RCC 7860 (cell line): ENCODE measurements at regions not wholly inside any gene's neighbourhood (a gene's known extent, or its start where the extent isn't known, plus 50 kb on each side); places are given as distances from the start of the nearest gene placed in this dataset.
A peak's percentile ranks its signal among the peaks of the same experiment; 100 is the strongest.

Source experiments
- DNase-seq: peaks from one replicate; pipeline ENCODE4 v3.0.0-alpha.2; 2015; ENCODE audit warnings: low spot score
- FAIRE-seq: peaks from 2 replicates; lab custom pipeline; 2012; peaks lifted over from hg19 to GRCh38; lab: Jason Lieb, UNC

DNA sequence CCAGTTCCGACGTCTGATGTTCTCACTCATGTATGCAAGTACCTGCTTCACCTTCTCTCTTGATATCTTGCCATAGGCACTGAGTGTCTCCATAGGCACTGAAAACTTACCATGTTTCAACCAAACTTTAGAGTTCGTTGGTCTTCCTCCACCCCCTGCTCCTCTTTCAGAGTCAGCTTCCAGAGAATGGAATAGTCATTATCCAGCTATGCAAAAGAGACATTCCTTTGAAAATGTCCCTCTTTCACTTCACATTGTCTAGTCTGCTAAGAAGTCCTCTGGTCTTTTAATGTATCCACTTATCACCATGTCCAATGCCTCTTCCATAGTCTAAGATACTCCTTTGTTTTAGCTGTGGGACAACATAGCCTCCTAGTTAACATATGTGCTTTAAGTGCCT, 566.0 kb upstream of the TENM3 start:
- DNase-seq (no peak), FAIRE-seq (no peak)

DNA sequence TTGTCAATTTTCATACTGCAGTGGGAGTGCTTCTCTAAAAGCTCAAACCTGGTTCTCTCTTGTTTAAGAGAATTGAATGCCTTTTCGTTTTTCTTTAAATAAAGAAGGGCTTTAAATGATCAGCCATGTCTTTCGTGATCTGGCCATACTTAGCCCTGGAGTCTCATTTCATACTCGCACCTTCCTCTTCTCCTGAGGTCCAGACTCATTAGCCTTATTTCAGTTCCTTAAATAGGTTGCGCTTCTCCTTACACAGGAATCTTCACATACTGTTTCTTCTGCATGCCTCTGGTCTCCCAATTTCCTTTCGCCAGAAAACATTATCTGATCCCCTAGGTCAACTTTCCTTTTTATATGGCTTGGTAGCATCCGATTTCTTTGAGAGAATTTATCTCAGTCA, 565.6 kb upstream of the TENM3 start:
- DNase-seq (no peak), FAIRE-seq (no peak)

DNA sequence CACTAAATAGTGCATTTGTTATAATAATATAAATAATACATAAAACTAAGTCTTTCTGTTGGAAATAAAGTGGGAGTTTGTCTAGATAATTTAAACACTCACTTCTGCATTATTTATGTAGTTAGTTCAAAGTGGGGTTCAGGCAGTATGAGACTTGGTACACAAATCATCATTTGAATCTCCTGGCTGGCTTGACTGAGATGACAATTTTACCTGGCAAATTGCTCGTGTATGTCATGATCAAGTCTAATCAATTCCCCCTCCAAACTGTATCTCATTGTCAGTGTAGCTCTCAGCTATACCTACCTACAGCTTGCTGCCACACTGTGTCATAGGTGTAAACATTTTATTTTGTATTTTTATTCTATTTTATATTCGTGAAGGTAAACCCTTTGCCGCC, 563.4 kb upstream of the TENM3 start:
- FAIRE-seq (no peak), DNase-seq (no peak)

- FAIRE-seq (no peak), DNase-seq (no peak)
Measured at GRCh38 chr4:181682367-181683047, 560.7 kb upstream of the TENM3 start.

DNA sequence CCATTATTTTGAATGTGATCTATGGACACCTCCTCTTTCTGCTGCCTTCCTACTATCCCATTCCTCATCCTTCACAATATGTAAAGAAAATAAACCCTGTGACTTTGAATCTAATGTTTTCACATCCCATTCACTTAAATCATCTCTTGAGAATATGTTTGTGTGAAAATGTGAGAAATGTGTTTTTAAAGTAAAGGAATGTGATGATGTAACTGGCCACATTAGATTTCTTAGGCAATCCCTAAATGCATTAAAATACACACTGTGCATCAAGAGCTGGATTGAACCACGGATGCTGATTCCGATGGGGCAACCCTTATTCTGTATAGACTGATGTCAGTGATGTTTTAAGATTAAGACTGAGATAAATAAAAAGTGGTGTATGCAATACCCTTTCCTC, 558.9 kb upstream of the TENM3 start:
- no peak for FAIRE-seq
- no peak for DNase-seq

DNA sequence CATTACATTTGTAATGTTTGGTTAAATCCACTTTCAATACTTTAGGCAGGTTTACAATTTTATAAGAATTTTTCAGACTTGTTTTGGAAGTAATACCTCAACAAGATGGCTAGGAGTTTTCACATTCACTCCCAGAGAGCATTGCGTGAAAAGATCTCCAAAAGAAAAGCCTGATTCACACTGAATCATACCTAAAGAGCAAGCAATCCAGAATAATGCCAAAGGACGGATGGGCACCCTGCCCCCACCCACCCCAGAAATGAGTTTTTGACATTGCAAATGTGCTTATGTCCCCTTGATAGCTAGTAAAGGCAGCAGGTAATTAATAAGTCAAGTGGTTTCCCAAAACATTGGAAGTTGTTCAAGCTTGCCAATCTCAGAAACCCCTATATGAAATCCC, 557.7 kb upstream of the TENM3 start:
- peak; percentile 52 for FAIRE-seq

GRCh38 chr4:181685911-181686310, 557.3 kb upstream of the TENM3 start:
- DNase-seq = peak; percentile 63
- FAIRE-seq = peak; percentile 78

More for the DNA sequence above, 557.7 kb upstream of the TENM3 start:
- DNase-seq = peak; percentile 41

GRCh38 chr4:181687116-181687515, 556.1 kb upstream of the TENM3 start:
- DNase-seq (no peak), FAIRE-seq (no peak)

DNA sequence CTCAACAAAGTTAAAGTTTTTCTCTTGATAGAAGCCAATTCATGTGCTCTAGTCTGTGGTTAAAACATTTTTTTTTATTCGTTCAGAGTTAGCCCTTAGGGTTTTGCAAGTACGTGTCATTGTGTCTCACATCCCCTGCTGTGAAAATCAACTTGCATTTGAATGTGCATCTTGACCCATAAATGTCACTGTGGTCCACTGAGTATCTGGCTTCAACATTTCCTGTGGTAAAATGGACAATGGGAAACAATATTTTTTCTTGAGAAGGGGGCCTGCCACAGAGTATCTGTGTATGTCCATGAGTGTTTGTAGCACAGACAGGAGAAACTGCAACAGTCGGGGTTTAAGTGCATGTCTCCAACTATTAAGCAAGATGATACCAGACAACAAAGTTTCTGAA, 554.8 kb upstream of the TENM3 start:
- FAIRE-seq (peak; percentile 86), DNase-seq (peak; percentile 57)

DNA sequence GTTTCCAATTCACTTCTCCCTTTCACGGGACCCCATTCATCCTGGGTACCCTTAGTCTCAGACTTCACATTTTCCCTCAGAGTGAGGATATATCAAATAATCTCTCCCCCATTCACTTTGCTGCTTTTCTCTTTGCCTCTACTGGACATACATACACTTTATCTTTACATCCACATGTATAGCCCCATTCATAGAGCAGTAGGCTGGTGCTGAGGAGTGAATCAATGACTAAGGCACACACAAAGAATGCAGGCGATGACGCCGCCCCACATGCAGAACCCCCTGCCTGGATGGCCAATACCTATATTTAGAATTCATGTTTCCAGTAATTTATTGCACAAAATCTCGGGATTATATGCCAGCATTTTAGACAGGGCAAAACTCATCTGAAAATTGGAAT, 554.3 kb upstream of the TENM3 start:
- peak; percentile 9 for DNase-seq
- no peak for FAIRE-seq

GRCh38 chr4:181690498-181690897, 552.7 kb upstream of the TENM3 start:
- no peak for FAIRE-seq
- peak; percentile 19 for DNase-seq

DNA sequence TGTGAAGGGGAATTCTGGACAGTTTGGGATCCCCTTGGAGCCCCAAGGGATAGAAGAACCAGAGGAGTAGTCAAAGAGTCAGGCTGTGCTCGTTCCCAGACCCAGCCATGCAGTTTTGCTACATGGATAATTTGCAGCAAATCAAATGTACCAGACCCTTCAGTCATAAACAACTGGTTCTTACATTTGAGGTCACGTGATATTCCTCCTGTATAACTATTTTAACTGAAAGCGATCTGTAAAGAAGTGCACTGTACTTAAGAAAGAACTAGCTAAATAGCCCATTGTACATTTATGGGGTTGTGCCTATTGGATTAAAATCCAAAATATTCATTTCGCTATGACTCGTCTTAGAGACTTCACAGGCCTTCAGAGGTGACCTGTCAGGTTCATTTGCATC, 550.2 kb upstream of the TENM3 start:
- FAIRE-seq = no peak
- DNase-seq = no peak

GRCh38 chr4:181693517-181693916, 549.7 kb upstream of the TENM3 start:
- DNase-seq (no peak), FAIRE-seq (no peak)

DNA sequence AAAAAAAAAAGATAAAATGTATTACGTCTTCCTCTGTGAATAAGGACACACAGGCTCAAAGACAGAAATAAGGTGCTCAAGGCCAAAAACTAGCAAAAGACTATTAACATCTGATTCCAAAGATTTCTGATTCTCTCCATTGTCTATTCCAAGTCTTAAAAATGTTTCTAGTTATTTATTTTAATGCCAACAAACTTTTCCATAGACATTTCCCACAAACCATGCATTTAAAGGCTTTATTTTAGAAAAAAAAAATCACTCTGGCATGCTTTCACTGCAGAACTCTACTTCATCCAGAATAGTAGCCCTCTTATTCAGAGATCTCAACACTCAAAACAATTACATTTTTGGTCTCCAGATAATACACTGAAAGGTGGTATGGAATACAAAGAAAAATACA, 545.0 kb upstream of the TENM3 start:
- no peak for FAIRE-seq

DNA sequence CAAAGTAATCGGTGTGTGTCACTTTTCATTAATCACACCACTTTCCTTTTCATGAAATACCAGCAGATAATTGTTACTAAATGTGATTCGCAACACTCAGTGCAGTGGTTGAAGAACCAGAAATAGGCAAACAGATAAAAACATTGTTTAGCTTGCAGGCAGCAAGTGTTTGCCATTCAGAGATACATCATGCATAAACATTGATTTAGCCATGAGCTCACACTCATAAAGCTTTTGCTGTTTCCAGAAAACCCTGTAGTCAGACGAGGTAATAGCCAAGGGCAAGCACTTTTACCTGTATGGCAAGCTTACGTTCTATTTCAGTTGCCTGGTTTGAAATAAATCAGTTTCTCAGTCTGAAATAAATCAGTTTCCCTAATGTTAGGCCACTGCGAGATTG, 542.0 kb upstream of the TENM3 start:
- FAIRE-seq = no peak
- DNase-seq = no peak

More for the DNA sequence above, 545.0 kb upstream of the TENM3 start:
- DNase-seq = no peak

- no peak for FAIRE-seq
- no peak for DNase-seq
Measured at GRCh38 chr4:181701894-181702293, 541.3 kb upstream of the TENM3 start.

GRCh38 chr4:181702864-181703495, 540.2 kb upstream of the TENM3 start:
- FAIRE-seq = no peak
- no peak for DNase-seq

DNA sequence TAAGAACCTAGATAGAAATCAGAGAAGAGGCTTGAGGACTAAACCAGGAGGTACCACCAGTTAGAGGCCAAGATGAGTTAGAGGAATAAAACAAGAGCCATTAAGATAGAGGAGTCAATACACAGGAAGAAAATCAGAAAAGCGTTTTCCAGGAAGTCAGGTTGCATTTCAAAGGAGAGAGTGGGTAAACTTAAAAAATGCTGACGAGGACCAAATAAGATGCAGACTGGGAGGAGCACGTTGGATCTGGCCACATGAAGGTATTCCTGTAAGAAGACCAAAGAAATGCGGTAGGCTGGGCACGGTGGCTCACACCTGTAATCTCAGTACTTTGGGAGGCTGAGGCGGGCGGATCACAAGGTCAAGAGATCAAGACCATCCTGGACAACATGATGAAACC, 533.1 kb upstream of the TENM3 start:
- DNase-seq = no peak
- no peak for FAIRE-seq

DNA sequence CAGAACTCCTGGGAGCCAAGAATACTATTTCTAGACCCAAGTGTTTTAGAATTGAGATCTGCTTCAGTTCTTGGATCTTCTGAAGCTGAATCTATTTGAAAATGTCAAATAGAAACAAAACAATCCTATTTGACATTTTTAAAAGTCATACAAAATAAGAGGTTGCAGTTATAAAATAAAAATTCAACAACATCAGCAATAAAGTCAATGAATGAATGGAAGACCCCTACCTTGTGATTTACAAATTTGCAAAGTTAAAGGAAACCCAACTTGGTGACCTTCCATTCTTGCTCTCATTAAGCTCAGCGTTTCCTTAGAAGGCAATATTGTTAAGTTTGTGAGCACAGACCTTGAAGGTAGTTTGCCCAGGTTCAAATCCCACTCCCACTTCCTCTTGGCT, 531.8 kb upstream of the TENM3 start:
- FAIRE-seq (no peak), DNase-seq (no peak)

DNA sequence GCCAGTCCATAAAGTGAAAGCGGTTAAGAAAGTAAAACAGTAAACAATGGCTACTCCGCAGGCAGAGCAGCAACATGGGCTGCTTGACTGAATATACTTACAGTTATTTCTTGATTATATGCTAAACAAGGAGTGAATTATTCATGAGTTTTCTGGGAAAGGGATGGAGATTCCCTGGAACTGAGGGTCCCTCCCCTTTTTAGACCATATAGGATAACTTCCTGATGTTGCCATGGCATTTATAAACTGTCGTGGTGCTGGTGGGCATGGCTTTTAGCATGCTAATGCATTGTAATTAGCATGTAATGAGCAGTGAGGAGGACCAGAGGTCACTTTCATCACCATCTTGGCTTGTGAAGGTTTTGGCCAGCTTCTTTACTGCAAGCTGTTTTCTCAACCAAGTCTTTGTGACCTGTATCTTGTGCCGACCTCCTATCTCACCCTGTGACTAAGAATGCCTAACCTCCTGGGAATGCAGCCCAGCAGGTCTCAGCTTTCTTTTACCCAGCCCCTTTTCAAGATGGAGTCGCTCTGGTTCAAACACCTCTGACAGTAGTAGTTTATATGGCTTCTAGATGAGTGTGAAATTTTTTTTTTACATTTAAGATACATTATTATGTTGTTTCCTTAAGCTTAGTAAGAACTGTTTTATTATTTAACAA, 514.8 kb upstream of the TENM3 start:
- FAIRE-seq (no peak), DNase-seq (no peak)

DNA sequence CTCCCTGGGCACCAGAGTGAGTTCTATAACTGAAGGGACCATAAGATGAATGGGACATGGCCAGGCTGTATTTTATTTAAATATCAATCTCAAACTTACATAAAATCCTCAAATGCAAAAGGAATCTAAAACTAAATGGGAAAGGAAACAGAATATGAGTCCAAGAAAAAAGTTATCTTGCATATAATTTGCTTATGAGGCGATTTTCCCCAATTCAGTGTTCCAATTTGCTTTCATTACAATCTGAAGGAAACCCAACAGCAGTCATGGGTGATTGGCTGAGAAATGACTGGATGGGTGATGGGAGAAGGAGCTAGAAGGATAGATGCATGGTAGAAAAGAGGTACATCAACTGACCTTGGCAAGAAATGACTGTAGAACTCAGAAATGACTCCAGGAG, 511.3 kb upstream of the TENM3 start:
- FAIRE-seq (no peak), DNase-seq (no peak)

GRCh38 chr4:181737744-181738143, 505.5 kb upstream of the TENM3 start:
- FAIRE-seq (no peak), DNase-seq (no peak)
